A204.1 (cell line): ENCODE measurements at regions not wholly inside any gene's neighbourhood (a gene's known extent, or its start where the extent isn't known, plus 50 kb on each side); places are given as distances from the start of the nearest gene placed in this dataset.

ENCODE experiments used
- FAIRE-seq: peaks from 2 replicates; lab custom pipeline; 2012; peaks lifted over from hg19 to GRCh38; lab: Jason Lieb, UNC

DNA sequence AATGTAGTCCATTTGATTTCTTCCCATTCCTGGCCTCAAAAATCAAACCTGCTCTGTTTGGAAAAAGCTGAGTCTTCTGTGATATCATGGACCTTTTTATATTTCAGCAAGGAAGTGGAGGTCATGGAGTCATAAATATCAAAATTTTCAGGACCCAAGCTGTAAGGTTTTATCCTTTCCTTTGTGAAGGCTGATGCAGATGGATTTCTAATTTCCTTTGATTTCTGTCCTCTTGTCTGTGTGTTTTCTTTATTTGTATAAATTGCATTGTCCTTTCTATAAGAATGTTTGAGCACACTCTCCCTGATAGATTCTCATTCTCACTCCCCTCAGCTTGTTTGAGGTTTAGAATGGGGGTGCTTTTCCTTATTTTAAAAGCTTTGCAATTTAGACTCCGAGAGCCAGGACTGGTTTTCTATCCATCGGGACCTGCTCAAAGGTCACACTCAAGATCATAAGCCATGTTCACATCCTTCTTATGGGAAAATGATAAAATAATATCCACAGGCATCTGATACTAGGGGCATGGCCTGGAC, 127.4 kb upstream of the TMEM161B start:
- no peak for FAIRE-seq

DNA sequence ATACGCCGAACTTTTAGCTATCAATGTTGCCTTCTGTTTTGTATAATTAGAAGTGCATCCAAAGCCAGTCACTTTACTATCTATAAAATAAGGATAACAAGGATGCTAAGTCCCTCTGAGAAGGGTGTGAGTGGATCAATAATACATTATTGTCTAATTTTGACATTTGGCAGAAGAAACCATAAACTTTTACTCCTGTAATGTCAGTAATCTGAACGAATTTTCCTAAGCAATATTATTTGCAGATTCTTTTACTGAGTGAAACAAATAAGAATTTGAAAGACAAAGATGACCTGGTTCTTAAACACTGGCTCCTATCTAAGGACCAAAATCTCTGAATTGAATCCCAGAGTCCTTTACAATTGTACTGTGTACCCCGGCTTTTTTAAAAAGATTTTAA, 126.6 kb upstream of the TMEM161B start:
- FAIRE-seq: no peak

DNA sequence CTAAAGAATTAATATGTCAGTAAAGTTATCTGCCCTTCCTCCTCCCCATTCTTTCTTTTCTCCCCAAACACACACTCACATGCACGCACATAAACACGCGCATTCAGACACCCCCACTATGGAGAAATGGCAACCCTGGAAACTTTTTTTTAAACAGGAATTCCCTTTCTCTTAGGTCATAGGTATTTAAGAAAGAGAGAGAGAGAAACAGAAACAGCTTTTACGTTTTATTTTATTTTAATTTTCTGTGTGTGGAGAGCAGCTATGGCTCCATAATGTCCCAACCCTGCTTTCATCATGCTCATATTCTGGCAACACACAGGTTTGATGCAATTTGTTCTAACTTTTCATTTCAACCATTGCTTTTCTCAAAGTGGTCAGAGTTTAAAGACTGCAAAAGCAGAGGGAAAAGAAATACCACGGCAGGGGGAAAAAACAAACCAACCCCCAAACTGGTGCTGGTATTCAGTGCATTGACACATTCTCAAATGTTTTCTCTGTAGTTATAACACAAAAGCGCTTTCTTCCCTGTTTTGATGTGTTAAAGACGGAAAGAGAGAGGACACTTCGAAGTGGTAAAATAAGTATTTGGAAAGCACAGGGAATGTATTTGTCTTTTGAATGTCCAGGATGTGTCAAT, 126.0 kb upstream of the TMEM161B start:
- FAIRE-seq: no peak

DNA sequence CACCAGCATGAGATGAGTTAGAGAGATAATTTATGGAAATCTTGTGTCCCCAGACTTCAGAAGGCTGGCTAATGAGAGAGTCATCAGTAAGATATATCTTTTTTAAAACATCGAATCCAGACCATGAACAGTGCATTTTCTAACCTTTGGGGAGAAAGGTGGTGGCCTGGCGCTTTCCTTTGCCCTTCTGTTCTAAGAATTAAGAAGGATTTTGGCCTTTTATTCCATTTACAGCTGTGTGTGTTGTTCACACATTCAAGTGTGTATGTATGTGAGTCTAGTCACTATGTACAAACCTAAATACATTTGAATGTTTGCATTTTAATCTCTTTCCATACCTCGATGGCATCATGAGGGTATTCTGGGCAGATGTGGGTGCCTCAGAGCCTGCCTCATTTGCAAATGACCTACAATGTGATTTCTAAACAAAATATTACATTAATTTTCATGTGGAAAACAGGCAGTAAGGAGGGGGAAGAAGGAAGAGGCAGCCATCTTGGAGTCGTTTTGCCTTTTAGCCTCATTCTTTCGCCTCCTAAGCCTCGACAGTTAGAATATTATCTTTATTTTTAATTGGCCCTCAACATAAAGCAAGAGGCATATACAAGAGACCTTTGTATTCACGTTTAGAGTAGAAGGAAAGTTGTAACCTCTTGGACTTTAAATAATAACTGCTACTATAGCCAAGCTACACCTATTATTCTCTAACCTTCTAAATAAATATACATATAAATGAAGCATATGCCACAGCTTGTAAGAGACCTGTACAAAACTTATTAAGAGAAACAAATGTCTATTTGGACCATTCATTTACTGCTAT, 125.3 kb upstream of the TMEM161B start:
- no peak for FAIRE-seq

DNA sequence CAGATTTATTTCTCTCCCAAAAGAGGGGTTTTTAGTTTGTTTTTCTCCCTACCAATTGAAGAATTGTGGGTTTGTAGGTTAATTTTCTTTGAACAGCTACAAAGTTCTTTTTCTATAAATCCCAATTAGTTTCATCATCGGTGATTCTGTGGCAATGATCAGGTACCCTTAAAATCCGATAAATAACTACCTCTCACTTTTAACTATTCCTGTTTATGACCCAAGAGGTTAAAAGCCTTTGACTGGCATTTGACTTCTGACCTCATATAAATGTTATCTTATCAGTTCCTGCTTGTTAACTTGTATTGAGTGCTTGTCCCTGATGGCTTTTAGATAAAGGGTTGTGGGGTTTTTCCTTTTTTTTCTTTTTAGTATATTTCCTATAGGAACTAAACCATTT, 124.4 kb upstream of the TMEM161B start:
- no peak for FAIRE-seq

DNA sequence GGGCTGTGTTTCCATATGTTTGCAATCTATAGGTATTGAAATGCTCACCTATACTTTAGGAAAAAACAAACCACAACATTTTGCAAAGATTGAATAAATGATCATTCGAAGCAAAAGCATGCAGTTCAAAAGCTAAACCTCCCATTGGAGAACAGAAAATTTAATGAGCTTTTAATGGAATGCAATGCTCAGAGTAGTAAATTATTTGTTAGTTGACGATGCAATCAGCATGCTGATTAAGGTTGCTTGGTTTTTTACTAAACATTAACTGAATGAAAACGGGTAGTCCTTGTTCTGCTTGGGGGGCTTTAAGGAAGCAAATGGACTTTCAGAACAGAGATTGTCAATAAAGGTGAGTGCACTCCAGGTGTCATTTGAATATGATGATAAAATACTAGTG, 123.3 kb upstream of the TMEM161B start:
- no peak for FAIRE-seq

DNA sequence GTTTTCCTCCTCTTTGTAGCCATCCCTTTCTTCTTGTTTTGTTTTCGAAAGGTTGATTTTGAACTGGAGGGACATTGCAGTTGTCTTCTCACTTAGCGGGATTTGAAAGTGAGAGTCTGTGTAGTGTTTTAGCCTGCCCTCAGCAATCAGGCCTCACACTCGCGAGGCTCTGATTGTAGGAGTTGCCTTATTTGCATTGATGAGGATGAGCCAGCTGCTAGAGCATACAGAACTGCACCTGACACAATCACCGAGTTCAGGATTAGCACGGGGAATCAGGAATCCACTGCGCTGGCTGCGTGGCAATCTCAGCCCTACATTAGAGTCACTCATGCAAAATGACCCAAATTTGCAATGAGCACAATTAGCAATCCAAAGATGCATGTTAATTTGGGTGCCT, 122.5 kb upstream of the TMEM161B start:
- FAIRE-seq: no peak

DNA sequence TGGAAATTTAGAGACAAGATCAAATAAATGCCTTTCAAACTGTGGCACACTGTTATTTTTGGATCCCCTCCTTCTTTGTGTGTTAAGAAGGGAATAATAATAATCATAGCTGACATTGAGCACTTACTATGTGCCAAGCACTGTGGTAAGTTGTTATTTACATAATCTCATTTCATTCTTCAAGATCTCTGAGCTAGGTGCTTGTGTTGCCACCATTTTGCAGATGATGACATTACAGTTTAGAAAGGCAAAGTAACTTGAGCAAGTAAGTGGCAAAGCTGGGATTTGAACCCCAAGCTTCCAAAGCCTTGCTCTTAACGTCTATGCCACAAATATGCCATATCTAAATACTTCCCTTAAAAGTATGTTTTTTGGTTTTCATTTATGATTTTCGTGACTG, 121.8 kb upstream of the TMEM161B start:
- FAIRE-seq: no peak

DNA sequence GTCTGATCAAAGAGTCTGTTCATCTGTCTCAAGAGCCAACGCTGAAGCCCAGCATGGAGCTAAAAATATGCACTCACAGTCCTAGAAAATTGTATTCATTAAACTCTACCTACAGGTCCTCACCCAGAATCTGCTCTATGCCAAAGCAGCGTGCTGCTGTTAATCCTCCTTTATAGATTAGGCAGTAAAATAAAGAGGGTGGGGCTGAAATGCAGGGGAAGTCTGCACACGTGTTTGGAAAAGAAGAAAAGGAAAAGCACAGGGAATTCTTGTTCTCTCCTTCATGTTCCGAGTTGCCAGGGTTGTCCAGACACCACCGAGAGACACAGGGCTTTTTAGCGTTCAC, 121.4 kb upstream of the TMEM161B start:
- FAIRE-seq: no peak

DNA sequence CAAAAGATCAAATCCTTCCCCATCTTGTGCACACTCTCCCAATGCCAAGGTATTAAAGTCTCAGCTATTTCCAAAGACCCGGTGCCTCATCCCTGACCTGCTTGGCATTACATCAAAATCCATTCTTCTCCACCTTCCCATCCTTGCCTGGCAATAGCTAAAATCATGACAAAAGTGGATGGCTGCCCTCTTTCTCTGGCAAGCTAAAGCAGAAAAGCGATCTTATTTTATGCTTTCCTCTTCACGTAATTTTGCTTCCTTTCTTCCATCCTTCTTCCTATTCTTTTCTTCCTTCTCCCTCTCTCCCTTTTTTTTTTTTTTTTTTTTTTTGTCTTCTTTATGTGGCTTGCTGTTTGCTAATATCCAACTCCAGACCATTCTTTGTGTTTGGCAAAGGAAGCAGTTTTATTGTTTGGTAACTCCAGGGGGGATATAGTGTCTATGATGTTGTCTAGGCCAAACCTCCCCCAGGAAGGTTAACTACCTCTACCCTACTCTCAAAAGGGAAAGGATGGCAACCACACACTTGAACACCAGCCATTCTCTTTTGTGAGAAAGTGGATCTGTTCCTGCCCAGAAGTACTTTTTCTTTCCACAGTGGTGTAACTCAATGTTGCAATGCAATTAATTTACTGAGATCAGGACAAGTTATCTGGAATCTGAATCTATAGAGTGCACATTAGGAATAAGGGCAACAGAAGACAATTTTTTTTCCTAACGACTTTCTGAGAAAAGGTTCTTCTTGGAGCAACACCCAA, 120.9 kb upstream of the TMEM161B start:
- no peak for FAIRE-seq

DNA sequence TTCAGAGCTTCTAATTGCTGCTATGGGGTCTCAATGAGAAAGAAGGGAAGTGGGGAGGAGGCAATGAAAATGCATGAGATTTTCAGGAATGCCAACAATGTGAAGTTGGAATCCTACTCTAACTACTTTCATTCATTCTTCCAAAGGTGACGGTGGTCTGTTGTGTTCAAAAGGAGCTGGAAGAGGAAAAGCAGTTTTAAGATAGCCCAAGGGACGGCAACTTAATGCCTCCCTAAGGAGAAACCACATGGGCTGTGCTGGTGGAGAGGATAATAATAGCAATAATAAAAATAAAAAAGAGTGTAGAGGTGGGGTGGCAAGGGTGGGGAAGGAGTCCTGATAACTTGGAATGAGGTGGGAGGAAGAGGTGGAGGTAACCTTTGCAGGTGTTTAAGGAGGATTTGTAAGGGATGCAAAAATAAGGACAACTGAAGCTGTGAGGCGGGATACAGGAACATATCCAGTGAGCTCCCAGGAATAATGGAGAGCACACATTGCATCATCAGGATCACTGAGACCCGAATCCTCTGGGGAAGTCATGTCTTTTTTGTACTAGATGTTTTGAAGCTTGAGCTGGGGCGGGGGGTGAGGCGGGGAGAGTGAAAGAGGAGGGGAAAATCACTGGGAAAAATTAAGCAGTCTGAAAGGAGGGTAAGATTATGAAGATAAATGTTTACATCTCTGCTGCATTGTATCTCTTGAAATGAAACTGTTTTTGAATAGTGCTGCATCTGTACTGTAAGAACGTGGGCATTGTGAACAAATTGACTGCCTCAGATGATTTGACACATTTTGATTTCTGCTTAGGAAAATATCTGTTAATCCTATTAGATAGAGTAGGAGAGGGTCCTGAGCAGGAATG, 120.1 kb upstream of the TMEM161B start:
- FAIRE-seq: no peak

DNA sequence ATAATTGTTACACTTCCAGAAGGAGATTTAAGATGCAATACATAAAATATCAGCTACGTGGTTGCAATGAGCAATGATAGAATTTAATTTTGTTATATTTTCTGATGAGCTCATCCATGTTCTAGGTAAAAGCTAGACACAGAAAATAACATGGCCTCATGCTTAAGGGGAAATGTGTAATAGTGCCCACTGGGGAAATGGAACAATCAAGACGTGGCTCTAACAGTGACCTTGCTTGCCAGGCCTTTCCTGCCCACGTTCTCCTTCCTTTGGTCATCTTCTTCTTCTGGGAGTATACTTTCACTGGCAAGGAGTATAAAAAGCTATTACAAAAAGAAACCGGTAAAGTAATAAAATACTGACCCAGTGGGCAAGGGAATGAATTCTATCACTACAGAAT, 116.2 kb upstream of the TMEM161B start:
- no peak for FAIRE-seq

DNA sequence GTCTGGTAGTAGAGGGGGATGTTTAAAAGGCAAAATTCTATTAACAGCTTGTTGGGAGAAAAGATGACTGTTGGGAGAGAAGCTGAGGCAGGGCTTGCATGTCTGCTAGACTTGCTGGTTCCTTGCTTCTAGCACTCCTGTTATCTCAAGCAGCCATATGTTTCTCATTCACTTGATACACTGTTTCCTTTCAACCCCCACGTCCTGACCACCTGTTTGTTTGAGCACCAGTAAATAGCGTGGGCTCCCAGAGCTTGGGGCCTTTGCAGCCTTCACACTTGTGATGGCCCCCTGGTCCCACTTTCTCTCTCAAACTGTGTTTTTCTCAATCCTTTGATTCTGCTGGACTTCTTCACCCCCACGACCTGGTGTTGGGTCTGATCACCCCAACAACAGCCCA, 111.7 kb upstream of the TMEM161B start:
- FAIRE-seq: no peak

DNA sequence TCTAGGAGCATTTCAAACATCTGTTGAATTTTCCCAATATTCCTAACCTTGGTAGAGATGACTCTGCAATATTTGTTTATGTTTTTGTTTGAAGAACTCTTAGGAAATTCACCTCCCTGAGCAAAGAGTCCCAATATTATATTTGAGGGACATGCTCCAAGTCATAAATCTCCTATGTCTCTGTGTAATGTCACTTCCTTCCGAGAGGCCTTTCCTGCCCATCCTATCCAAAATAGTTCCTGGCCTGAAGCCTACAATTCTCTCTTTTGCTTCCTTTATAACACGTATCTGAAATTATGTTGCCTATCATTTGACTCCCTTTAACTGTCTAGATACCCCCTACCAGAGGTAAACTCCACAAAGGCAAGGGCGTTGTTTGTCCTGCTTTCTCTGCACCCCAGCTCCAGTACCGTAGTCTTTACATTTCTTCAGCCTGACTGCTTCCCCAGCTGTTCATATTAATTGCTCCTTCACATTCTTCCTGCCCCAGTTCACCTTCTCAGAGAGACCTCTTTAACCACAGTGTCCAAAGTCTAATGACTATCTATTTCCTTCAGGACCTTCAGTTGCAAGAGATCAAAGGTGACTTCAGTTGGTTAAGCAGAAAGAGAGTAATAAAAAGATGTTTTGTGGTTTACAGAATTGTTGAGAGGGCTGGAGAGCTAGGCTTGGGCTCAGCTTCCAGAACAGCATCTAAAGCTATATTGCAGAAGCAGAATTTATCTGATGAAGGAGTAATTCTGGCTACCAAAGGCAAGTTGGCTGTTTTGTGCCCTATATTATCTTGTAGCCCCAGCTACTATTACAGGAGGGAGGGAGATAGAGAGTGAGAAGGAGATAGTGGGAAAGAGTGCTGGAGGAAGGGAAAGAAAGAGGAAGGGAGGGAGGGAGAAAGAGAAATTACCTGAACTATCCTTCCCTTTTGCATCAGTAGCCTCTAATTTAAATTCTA, 109.3 kb upstream of the TMEM161B start:
- no peak for FAIRE-seq

DNA sequence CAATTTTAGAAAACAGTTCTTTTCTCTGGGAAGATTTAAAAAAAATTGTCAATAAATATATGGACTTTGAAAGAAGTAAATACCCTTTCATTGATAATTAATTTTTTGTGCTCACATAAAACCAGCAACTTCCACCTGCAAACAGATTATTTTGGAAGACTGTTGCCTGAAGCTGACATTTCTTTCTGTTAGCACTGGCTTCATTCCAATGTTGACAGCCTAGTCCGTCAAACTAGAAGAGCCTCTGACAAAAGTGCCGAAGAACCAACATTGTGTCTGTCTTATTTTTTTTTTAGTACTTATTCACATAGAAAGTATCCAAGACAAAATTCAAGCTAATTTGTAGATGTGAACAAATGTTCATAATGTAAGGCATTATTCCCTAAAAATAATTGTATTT, 108.6 kb upstream of the TMEM161B start:
- no peak for FAIRE-seq

DNA sequence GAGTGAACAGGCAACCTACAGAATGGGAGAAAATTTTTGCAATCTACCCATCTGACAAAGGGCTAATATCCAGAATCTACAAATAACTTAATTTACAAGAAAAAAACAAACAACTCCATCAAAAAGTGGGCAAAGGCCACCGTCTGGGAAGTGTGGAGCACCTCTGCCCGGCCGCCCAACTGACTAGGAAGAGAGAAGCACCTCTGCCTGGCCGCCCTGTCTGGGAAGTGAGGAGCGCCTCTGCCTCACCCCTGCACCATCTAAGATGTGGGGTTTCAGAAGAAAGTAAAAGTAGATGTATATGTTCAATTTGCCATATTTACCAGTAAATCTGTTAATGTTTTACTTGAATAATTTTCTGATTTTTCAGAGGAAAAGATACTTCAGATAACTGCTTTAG, 108.1 kb upstream of the TMEM161B start:
- no peak for FAIRE-seq

DNA sequence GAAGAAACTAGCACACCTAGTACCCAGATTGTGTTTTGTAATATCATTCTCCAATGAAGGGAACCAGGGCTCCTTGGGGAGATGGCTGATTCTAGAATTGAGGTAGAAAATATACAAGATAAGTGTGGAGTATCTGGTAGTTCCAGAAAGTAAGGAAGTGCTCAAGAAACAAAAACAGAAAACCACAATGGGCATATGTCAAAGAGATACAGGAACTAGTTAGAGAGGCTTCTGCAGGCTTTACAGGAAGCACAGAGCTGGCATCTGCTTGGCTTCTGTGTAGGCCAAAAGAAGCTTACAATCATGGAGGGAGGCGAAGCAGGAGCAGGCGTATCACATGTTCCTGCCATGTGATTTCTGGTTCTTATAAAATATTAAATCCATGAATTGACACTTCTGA, 105.7 kb upstream of the TMEM161B start:
- no peak for FAIRE-seq

DNA sequence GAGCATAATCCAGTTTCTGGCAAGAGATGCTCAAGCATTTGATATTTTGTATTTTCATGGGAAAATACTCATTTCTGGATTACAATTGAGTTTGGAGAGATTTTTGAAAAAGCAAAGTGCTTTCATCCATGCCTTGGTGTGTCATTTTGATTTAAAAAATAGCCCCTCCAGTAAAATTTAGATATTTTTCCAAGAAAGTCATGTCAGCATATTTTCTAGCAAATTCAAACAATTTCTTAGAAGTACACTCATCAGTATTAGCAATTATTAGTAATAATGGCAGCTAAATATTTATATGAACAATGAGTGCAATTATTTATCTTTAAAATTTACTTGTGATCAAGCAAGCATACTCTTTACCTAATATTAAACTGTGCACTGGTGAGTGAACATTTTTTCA, 102.2 kb upstream of the TMEM161B start:
- no peak for FAIRE-seq

DNA sequence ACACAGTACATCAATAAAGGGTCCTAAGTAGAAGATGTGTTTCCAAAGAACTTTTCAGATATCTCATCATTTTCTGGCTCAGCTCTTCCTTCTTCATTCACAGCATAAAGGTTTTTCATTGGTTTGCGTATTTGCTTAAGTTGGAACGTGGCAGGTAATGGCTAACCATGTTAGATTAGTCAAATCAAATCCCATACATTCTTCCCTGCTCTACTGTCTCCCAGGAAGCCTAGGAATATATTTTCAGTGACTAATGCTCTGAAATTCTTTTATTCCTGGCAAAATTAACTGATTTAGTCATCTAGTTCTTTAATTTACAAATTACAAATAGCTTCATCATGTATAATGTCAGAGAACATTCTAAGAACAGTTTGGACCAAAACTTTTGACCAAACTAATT, 99.6 kb upstream of the TMEM161B start:
- FAIRE-seq: no peak

DNA sequence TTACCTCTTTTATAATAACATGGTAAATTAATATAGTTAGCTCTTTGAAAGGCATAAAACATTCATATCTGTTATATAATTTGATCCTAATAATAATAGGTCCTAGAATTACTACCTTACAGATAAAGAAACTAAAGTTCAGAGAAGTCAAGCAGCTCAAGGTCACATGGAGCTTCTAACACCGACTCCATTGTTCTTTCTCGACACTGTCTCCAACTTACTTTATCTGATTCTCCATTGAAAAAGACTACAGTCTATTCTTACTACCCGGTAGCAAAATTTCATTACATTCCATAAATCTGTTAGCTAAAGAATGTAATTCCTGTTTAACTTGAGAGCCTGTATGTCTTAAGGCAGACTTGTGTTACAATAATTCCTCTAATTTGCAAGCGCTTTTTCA, 96.3 kb upstream of the TMEM161B start:
- no peak for FAIRE-seq

DNA sequence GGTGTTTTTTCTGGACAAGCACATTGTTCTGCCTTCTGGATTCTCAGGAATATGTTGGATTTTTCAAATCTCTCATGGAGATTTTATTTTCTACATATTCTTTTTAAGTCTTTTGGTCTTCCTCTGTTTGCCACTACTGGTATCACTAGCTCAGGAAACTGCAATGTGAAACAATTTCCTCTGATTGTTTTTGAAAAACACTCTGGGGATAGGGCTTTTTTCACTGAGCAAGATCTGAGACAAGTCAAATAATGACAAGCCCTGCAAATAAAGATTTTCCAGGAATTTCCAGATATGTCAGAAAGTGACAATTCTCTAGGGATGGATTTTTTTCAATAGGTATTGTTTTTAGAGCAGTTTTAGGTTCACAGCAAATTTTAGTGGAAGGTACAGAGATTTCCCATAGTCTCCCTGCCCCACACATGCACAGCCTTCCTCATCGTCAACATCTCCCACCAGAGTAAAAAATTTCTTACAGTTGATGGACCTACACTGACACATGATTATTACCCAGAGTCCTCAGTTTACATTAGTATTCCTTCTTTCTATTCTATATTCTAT, 86.9 kb upstream of the TMEM161B start:
- no peak for FAIRE-seq
